Bronchial epithelial cell (primary cell): ENCODE measurements at regions not wholly inside any gene's neighbourhood (a gene's known extent, or its start where the extent isn't known, plus 50 kb on each side); places are given as distances from the start of the nearest gene placed in this dataset.

ENCODE experiments used
- DNase-seq: peaks from one replicate; pipeline ENCODE4 v3.0.0-alpha.2; 2010; ENCODE audit warnings: low read depth
- FAIRE-seq: peaks from 2 replicates; lab custom pipeline; 2011; peaks lifted over from hg19 to GRCh38; lab: Jason Lieb, UNC
- H3K27me3 ChIP-seq: 2 replicates; pipeline ENCODE4 v1.5.1; 2011; ENCODE audit warnings: low read length; ENCODE audit not compliant: control insufficient read depth, insufficient read depth
- H3K36me3 ChIP-seq: 2 replicates; pipeline ENCODE4 v1.5.1; 2011; ENCODE audit warnings: low read length; ENCODE audit not compliant: control insufficient read depth, insufficient read depth
- H3K4me3 ChIP-seq: 2 replicates; pipeline ENCODE4 v1.5.1; 2011; ENCODE audit warnings: mild to moderate bottlenecking, low read depth, low read length, control low read depth
- TF ChIP-seq, protein P1 (sequence below): IDR thresholded peaks from 2 replicates; pipeline ENCODE4 v1.5.1; 2011; ENCODE audit warnings: mild to moderate bottlenecking, moderate library complexity, low read length, control low read depth, inconsistent platforms; ENCODE audit not compliant: insufficient read depth, severe bottlenecking

DNA sequence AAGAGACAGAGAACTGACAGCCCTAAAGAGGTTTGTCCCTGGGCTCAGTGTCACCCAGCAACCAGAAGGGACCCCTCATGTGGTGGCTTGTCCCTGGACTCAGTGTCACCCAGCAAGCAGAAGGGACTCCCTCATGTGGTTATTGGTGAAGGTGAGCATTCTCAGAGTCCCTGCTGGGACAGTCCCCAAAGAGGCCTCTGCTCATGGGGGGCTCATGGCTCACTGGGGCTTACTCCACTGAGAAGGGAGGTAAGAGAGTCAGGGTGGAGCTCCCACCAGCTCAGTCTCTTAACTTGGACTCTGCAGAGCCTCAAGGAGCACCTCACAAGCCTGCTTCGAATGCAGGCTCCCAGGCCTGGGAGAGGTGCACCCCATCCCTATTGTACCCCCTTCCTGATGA is 145.2 kb upstream of the COPS8 start:
- TF ChIP-seq, protein P1, sequence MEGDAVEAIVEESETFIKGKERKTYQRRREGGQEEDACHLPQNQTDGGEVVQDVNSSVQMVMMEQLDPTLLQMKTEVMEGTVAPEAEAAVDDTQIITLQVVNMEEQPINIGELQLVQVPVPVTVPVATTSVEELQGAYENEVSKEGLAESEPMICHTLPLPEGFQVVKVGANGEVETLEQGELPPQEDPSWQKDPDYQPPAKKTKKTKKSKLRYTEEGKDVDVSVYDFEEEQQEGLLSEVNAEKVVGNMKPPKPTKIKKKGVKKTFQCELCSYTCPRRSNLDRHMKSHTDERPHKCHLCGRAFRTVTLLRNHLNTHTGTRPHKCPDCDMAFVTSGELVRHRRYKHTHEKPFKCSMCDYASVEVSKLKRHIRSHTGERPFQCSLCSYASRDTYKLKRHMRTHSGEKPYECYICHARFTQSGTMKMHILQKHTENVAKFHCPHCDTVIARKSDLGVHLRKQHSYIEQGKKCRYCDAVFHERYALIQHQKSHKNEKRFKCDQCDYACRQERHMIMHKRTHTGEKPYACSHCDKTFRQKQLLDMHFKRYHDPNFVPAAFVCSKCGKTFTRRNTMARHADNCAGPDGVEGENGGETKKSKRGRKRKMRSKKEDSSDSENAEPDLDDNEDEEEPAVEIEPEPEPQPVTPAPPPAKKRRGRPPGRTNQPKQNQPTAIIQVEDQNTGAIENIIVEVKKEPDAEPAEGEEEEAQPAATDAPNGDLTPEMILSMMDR = no peak
- H3K27me3 ChIP-seq = no peaks in the 10 kb centered on the region
- no peaks in the 10 kb centered on the region for H3K36me3 ChIP-seq
- no peak overlapping the region for H3K4me3 ChIP-seq
- no peak for FAIRE-seq
- no peak for DNase-seq

DNA sequence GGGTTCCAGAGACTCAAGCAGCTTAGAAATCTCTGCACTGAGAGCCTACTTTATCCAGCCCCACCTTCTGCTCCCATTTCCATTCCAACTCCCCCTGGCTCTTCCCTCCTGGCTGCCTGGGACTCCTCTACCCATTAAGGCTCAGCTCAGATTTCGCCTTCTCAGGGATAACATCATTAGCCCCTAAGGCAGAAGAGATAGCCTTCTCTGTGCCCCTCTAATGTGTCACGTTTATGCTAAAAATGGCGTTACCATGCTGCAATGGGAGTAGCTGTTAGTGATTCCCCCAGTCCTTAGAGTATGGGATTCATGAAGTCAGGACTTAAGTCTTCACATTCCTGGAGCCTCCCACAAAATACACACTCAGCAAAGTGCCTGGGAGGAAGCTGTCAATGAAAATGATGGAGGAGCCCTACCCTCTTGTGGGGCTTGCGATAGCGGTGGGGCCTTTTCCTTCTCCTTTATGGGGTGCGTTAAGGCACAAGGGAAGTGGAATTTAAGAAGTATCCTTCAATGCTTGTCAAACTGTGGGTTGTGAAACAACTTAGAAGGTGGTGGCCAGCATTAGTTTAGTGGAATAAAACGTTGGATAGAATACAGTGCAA is 144.7 kb upstream of the COPS8 start:
- DNase-seq (no peak), FAIRE-seq (no peak)
- no peaks in the 10 kb centered on the region for H3K27me3 ChIP-seq
- H3K4me3 ChIP-seq = no peak overlapping the region
- no peaks in the 10 kb centered on the region for H3K36me3 ChIP-seq
- TF ChIP-seq, protein P1 = no peak

DNA sequence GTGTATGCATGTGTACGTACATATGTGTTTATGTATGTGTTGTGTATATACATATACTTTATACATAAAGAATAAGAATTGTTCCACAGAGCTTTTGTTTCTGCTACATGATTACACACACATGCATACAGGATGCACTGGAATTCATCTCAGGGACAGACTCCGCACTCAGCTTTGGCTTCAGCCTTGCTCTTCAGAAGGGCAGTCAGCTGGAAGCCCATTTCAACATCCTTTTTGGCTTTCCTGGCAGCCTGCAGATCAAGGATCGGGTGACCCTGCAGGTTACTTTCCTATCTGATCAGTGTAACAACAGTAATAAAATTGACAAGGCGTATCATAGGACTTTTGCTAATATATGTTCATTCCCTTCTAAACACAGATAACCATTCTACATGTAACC is 144.1 kb upstream of the COPS8 start:
- Histone ChIP-seq H3K4me3 (no peak overlapping the region), H3K36me3 (no peaks in the 10 kb centered on the region), H3K27me3 (no peaks in the 10 kb centered on the region)
- FAIRE-seq (no peak), DNase-seq (no peak)
- TF ChIP-seq, protein P1 = no peak

DNA sequence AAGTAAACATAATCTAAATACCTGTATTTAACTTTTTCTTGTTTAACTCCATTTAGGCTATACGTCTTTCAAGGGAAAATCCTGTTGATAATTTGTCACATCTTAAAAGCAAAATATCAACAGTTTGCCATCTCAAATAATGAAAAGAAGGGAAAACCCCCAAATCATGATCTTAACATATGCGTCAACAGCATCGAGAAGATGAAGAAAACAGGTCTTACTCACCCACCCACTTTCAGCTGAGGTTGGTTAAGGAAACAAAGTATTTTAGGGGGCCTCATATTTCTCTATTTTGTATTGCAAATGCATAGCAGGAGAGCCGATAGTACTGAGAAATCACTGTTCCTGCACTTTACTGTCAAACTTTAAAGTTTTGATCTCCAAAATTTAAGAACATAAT is 143.1 kb upstream of the COPS8 start:
- FAIRE-seq = no peak
- Histone ChIP-seq H3K27me3 (no peaks in the 10 kb centered on the region), H3K4me3 (no peak overlapping the region), H3K36me3 (no peaks in the 10 kb centered on the region)
- TF ChIP-seq, protein P1 = no peak
- DNase-seq = no peak

DNA sequence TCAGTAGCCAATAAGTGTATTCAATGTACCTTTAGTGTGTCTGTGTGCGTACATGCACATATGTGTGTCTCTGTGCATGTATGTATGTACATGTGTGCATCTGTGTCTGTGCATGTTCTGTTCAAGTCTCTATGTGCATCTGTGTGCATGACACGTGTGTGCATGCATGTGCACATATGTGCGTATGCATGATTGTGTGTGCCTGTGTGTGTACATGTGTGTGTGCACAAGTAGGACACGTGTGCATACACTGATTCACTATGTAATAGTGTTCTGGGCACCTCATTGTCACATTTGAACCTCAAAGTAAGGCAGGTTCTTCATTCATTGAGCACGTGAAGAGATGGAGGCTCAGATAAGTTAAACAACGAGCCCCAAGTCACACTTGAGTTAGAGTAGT is 142.6 kb upstream of the COPS8 start:
- FAIRE-seq (peak; percentile 70), DNase-seq (no peak)
- H3K36me3 ChIP-seq = no peaks in the 10 kb centered on the region
- no peaks in the 10 kb centered on the region for H3K27me3 ChIP-seq
- H3K4me3 ChIP-seq = no peak overlapping the region
- TF ChIP-seq, protein P1 = no peak
